Fibroblast of skin of abdomen (primary cell): ENCODE measurements at regions not wholly inside any gene's neighbourhood (a gene's known extent, or its start where the extent isn't known, plus 50 kb on each side); places are given as distances from the start of the nearest gene placed in this dataset.
"Not testable (repeated sequence)": the region's sequence is repeated elsewhere in the genome, so short reads cannot be mapped to it uniquely, and the experiment has no call there.

Experiments
- DNase-seq: peaks from one replicate; pipeline ENCODE4 v3.0.0-alpha.2; 2013

DNA sequence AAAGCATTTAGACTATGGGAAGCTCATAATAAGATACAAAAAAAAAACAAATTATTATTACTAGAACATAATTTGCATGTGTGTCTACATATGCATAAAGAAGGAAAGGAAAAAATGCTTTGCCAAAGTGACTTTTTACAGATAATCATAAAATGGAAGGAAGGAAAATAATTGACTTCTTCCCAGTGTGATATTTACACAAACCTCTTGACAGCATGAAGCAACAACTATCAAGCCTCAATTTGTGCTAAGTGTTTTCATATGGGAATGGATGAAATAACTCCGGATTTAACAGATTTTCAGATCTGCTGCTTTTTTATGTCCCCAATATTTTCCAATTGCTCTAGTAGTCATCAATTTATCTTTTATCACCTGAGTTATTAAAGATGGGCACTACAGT is 275.9 kb upstream of the REG3G start:
- DNase-seq: no peak

GRCh38 chr2:78750219-78750618 is 275.3 kb upstream of the REG3G start:
- no peak for DNase-seq

GRCh38 chr2:78754930-78755329 is 270.6 kb upstream of the REG3G start:
- DNase-seq: no peak

GRCh38 chr2:78757191-78757590 is 268.3 kb upstream of the REG3G start:
- no peak for DNase-seq

DNA sequence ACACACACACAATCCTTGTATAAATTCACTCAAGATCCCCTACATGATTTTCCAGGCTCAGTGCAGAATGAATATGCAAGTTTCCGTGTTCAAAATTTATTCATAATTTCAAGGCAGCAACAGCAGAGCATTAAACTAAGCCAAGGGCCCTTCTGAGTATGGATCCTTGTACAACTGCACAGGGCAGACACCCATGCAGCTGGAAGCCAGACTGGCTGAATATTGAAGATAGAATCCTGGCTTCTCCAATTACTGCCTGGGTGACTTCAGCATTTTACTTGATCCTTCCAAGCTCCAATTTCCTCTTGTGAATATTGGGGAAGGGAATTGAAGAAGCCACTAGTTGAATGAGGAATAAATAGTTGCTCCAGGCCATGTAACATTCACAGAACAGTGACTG is 267.9 kb upstream of the REG3G start:
- no peak for DNase-seq

DNA sequence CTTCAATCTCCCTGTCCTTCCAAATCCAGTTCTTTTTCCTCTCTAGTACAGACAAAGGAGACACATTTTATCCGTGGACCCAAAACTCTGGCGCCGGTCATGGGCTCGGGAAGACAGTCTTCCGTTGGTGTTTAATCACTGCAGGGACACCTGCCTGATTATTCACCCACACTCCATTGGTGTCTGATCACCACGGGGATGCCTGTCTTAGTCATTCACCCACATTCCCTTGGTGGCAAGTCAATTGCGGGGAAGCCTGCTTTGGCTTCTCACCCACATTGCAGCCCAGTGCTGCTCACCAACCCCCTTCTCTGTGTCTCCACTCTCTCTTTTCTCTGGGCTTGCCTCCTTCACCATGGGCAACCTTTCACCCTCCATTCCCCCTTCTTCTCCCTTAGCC is 266.7 kb upstream of the REG3G start:
- not testable (repeated sequence) for DNase-seq

- no peak for DNase-seq
Observed at GRCh38 chr2:78766459-78766858, 259.0 kb upstream of the REG3G start.

DNA sequence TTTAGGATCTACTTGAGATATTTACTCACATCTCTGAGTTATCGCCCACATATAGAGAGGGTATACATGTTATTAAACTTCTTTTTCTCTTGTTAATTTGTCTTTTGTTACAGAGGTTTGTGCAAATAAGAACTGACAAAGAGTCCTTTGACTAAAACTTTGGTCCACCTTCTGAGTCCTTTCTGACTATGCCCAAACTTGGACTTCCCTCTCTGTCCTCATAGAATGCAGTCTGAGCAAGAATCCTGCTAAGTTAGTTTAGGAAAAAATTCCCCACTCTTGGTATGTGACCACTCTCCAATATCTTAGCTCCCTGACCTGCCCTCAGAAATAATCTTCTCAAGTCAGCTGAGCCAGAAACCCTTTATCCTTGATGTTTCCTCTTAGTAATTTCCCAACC is 257.5 kb upstream of the REG3G start:
- no peak for DNase-seq

- no peak for DNase-seq
Observed at GRCh38 chr2:78775291-78775690, 250.2 kb upstream of the REG3G start.

DNA sequence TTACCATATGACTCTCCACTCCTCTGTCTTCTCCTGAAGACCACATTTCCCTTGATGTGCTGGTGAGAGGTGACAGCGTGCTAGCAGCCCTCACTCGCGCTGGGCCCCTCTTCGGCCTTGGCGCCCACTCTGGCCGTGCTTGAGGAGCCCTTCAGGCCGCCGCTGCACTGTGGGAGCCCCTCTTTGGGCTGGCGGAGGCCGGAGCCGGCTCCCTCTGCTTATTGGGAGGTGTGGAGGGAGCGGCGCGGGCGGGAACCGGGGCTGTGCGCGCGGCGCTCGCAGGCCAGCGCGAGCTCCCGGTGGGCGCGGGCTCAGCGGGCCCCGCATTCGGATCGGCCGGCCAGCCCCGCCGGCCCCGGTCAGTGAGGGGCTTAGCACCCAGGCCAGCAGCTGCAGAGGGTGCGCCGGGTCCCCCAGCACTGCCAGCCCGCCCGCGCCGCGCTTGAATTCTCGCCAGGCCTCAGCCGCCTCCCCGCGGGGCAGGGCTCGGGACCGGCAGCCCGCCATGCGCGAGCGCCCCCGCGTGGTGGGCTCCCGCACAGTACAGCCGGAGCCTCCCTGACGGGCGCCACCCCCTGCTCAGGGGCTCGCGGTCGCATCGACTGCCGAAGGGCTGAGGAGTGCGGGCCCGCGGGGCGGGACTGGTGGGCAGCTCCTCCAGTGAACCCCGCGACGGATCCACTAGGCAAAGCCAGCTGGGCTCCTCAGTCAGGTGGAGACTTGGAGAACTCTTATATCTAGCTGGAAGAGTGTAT is 246.6 kb upstream of the REG3G start:
- no peak for DNase-seq

DNA sequence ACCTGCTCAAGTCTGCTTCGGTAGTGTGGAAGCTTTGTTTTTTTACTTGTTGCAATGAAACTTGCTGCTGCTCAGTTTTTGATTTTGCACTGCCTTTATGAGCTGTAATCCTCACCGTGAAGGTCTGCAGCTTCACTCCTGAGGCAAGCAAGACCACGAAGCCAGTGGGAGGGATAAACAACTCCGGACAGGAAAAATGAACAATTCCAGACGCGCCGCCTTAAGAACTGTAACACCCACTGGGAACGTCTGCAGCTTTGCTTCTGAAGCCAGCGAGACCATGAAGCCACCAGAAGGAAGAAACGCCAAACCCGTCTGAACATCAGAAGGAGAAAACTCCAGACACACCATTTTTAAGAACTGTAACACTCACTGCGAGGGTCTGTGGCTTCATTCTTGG is 245.7 kb upstream of the REG3G start:
- DNase-seq: peak; percentile 4

GRCh38 chr2:78780256-78780655 is 245.2 kb upstream of the REG3G start:
- no peak for DNase-seq

- DNase-seq: no peak
Observed at GRCh38 chr2:78780864-78781583, 244.5 kb upstream of the REG3G start.

DNA sequence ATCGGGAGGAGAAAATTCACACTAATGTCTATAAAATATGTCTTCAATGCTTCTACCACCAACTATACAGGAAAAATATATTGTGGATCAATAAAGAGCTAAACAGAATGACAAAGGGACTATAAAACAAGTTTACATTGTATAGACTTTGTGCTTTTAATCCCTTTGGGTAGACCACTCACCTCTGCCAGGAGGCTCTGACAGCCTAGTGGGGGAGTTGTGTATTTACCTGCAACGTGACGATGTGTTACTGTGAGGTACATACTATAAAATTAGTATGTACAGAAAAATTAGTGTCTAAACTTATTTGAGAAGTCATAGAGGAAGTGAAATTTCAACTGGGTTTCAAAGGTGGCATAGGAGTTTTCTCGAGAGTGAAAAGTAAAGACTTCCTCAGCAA is 243.3 kb upstream of the REG3G start:
- DNase-seq: no peak

- no peak for DNase-seq
Observed at GRCh38 chr2:78811955-78812610, 213.4 kb upstream of the REG3G start.

- no peak for DNase-seq
Observed at GRCh38 chr2:78814331-78814986, 211.0 kb upstream of the REG3G start.

GRCh38 chr2:78817430-78817829 is 208.1 kb upstream of the REG3G start:
- DNase-seq: no peak

DNA sequence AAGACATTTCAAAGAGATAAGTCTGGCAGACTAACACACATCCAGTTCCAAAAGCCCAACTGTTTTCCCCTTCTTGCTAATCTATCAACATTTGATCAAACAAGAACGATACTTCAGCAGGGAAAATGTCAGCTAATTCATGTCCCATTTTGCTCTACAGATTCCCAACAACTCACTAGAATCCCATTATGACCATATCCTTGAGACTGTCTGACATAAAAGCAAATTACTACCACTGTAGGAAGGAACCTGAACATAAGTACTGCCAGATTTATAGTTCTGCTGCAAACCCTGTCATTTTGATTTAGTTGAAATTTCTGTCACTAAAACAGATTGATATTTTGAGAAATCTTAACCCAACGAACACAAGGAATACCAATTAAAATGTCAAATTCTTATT is 193.0 kb upstream of the REG3G start:
- DNase-seq: no peak

DNA sequence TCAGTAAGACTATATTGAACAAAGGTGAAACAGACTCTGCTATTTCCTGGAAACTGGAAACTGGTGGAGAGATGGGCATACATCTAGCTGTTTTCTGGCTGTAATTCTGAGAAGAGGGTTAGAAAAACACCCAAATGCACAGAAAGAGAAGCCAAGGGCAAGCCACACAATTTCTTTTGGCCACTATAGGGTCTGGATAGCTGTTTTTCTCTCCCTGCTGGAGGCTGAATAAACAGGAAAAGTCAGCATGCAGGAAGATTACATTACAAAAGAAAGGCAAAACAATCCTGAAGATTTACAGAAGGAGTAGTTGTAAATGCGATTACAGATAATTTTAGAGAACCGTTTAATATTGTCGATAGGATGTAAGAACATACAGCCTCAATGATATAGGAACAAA is 186.2 kb upstream of the REG3G start:
- no peak for DNase-seq

- DNase-seq: not testable (repeated sequence)
Observed at GRCh38 chr2:78840311-78840710, 185.2 kb upstream of the REG3G start.

GRCh38 chr2:78845664-78846185 is 179.8 kb upstream of the REG3G start:
- no peak for DNase-seq

- DNase-seq: no peak
Observed at GRCh38 chr2:78861546-78861945, 164.0 kb upstream of the REG3G start.

GRCh38 chr2:78864205-78864604 is 161.3 kb upstream of the REG3G start:
- no peak for DNase-seq
